Suprapubic skin (tissue), 4 donors: ENCODE measurements at regions not wholly inside any gene's neighbourhood (a gene's known extent, or its start where the extent isn't known, plus 50 kb on each side); places are given as distances from the start of the nearest gene placed in this dataset.

Source experiments
- CTCF ChIP-seq, 2 donors: fragments of 200-600 bp in 1 of 2; fragments of 450-650 bp in 1 of 2; sonication (generic) in 1 of 2; IDR thresholded peaks; one replicate each; pipeline ENCODE4 v1.5.1; 2016 to 2019; ENCODE audit warnings: antibody characterized with exemption in 2 of 2, mild to moderate bottlenecking in 1 of 2, moderate library complexity in 1 of 2
- EP300 ChIP-seq: sonication (generic); formaldehyde crosslinking; IDR thresholded peaks from one replicate; pipeline ENCODE4 v1.6.1; 2017; ENCODE audit warnings: antibody characterized with exemption
- POLR2A ChIP-seq, 2 donors: fragments of 450-650 bp; IDR thresholded peaks; one replicate each; pipeline ENCODE4 v1.6.1; 2017; ENCODE audit warnings: antibody characterized with exemption in 2 of 2, mild to moderate bottlenecking in 2 of 2, moderate library complexity in 2 of 2
- POLR2AphosphoS5 ChIP-seq, 3 donors: sonication (generic); formaldehyde crosslinking; IDR thresholded peaks; one replicate each; pipeline ENCODE4 v1.6.1; 2017; ENCODE audit warnings: antibody characterized with exemption in 3 of 3

GRCh38 chr13:52319876-52320275 is 86.1 kb downstream of the THSD1 start:
- no peak for TF ChIP-seq CTCF (IDR thresholded peaks at IDR 0.05)
- TF ChIP-seq EP300 = no peak
- TF ChIP-seq POLR2A (IDR thresholded peaks at IDR 0.05) = no peak
- no peak for TF ChIP-seq POLR2AphosphoS5 (IDR thresholded peaks at IDR 0.05)
